K562 (cell line): ENCODE measurements at regions not wholly inside any gene's neighbourhood (a gene's known extent, or its start where the extent isn't known, plus 50 kb on each side); places are given as distances from the start of the nearest gene placed in this dataset.

Source experiments
- ATAC-seq: fragments of 200-7000 bp; cut with Tn5 transposase; 3 replicates; pipeline ENCODE4 v1.9.1; 2020; ENCODE audit warnings: moderate library complexity
- BruUV-seq: library from RNA; stranded (reverse); fragments of 400-500 nt; replicated peaks from 2 replicates; lab custom pipeline; 2021; lab: Mats Ljungman, UMichigan
- CTCF ChIA-PET: fragments of 300-600 bp; formaldehyde crosslinking; extraction: SDS; loops from one replicate; lab custom pipeline; 2021; ENCODE audit warnings: low intra/inter-chr PET ratio; lab: Yijun Ruan, JAX
- POLR2A ChIA-PET: fragments of 300-600, 350-650 bp; sonication (Branson Sonifier 250); formaldehyde crosslinking; extraction: SDS; loops from one replicate; lab custom pipeline; 2021; ENCODE audit warnings: antibody characterized with exemption, inconsistent platforms; lab: Yijun Ruan, JAX
- DNase-seq, 4 experiments: peaks; one replicate each; pipeline versions ENCODE4 v3.0.0 to v3.0.0-alpha.2; 2011 to 2018; ENCODE audit warnings: low spot score in 3 of 4, mixed read lengths in 3 of 4; ENCODE audit errors: extremely low read depth in 1 of 4
- FAIRE-seq: peaks from 2 replicates; lab custom pipeline; 2011; peaks lifted over from hg19 to GRCh38; lab: Jason Lieb, UNC
- H2AFZ ChIP-seq: 2 replicates; pipeline ENCODE4 v1.6.0; 2011; ENCODE audit warnings: low read depth, low read length, control low read depth, inconsistent platforms
- H3K27ac ChIP-seq: fragments of 200-600 bp; 3 replicates; pipeline ENCODE4 v1.8.0; 2011; ENCODE audit warnings: low read depth, mild to moderate bottlenecking, control low read depth, inconsistent platforms, low read length, moderate library complexity, mixed read lengths; ENCODE audit errors: extremely low read depth
- H3K27me3 ChIP-seq, 2 experiments: fragments of 300-600 bp in 1 of 2; 2 replicates in 1 of 2; 3 replicates in 1 of 2; pipeline versions ENCODE4 v1.6.0 to v1.8.0; 2011; ENCODE audit warnings: inconsistent platforms in 2 of 2, low read length in 2 of 2, mild to moderate bottlenecking in 1 of 2, mixed read lengths in 1 of 2, moderate library complexity in 1 of 2; ENCODE audit not compliant: control insufficient read depth in 2 of 2, insufficient read depth in 2 of 2
- H3K36me3 ChIP-seq: fragments of 300-600 bp; 3 replicates; pipeline ENCODE4 v1.8.0; 2011; ENCODE audit warnings: mild to moderate bottlenecking, low read length, inconsistent platforms; ENCODE audit not compliant: control insufficient read depth, insufficient read depth
- H3K4me1 ChIP-seq, 2 experiments: fragments of 200-600 bp in 1 of 2; replicated peaks in 1 of 2; 2 replicates in 1 of 2; 3 replicates in 1 of 2; pipeline versions ENCODE4 v1.5.1 to v1.8.0; 2011; ENCODE audit warnings: inconsistent platforms in 2 of 2, low read length in 2 of 2, mild to moderate bottlenecking in 1 of 2, mixed read lengths in 1 of 2, moderate library complexity in 1 of 2; ENCODE audit not compliant: control insufficient read depth in 2 of 2, insufficient read depth in 2 of 2
- H3K4me2 ChIP-seq: 2 replicates; pipeline ENCODE4 v1.6.1; 2011; ENCODE audit warnings: low read length, control low read depth, inconsistent platforms, mixed read lengths; ENCODE audit not compliant: insufficient read depth
- H3K4me3 ChIP-seq: fragments of 200-600 bp; sonication (generic), shearing (Covaris generic); 2 replicates; pipeline ENCODE4 v1.5.1; 2016; ENCODE audit warnings: control low read depth, inconsistent platforms
- H3K79me2 ChIP-seq: fragments of 200-600 bp; 3 replicates; pipeline ENCODE4 v1.8.0; 2011; ENCODE audit warnings: low read length, inconsistent platforms; ENCODE audit not compliant: control insufficient read depth, insufficient read depth
- H3K9ac ChIP-seq, 2 experiments: 2 replicates each; pipeline versions ENCODE4 v1.6.0 to v1.6.1; 2011; ENCODE audit warnings: low read depth in 2 of 2, low read length in 2 of 2, control low read depth in 1 of 2, inconsistent platforms in 1 of 2, mild to moderate bottlenecking in 1 of 2, mixed read lengths in 1 of 2; ENCODE audit not compliant: insufficient read depth in 1 of 2
- H3K9me1 ChIP-seq: one replicate; pipeline ENCODE4 v1.6.0; 2011; ENCODE audit warnings: inconsistent platforms, mild to moderate bottlenecking, low read length, moderate library complexity; ENCODE audit not compliant: control insufficient read depth, insufficient read depth
- H3K9me3 ChIP-seq: replicated peaks from 2 replicates; pipeline ENCODE4 v1.5.1; 2011; ENCODE audit warnings: low read depth, low read length, inconsistent platforms; ENCODE audit not compliant: control insufficient read depth, insufficient read depth
- H4K20me1 ChIP-seq: replicated peaks from 2 replicates; pipeline ENCODE4 v1.6.1; 2011; ENCODE audit warnings: low read length, inconsistent platforms, mixed read lengths; ENCODE audit not compliant: control insufficient read depth, insufficient read depth
- BDP1 ChIP-seq: IDR thresholded peaks from 3 replicates; pipeline ENCODE4 v1.6.1; 2011; ENCODE audit not compliant: insufficient read length, insufficient read depth
- CCAR2 ChIP-seq: fragments of 200-400 bp; formaldehyde crosslinking; IDR thresholded peaks from 2 replicates; pipeline ENCODE4 v1.6.1; 2017; ENCODE audit warnings: mild to moderate bottlenecking, low read depth, low read length
- CEBPZ ChIP-seq: fragments of 150-350 bp; IDR thresholded peaks from 2 replicates; pipeline ENCODE4 v1.6.1; 2014; ENCODE audit warnings: low read depth, mild to moderate bottlenecking, low read length, borderline replicate concordance
- ERF ChIP-seq: fragments of 450-650 bp; formaldehyde crosslinking; IDR thresholded peaks from 2 replicates; pipeline ENCODE4 v1.4.0; 2020; ENCODE audit warnings: mild to moderate bottlenecking, mixed read lengths
- NELFE ChIP-seq: IDR thresholded peaks from 2 replicates; pipeline ENCODE4 v1.6.1; 2011; ENCODE audit warnings: mild to moderate bottlenecking; ENCODE audit not compliant: insufficient read depth, insufficient read length
- NRF1 ChIP-seq, 2 experiments: fragments of 450-650 bp; IDR thresholded peaks in 1 of 2; conservative IDR thresholded peaks in 1 of 2; 2 replicates each; pipeline ENCODE4 v1.6.1; 2014; ENCODE audit warnings: mild to moderate bottlenecking in 2 of 2
- POU5F1 ChIP-seq: fragments of 150-350 bp; IDR thresholded peaks from 2 replicates; pipeline ENCODE4 v1.6.1; 2014; ENCODE audit warnings: borderline replicate concordance, low read length, low read depth, mild to moderate bottlenecking; ENCODE audit not compliant: partially characterized antibody
- ZBTB2 ChIP-seq: fragments of 450-650 bp; IDR thresholded peaks from 2 replicates; pipeline ENCODE4 v1.6.1; 2016; ENCODE audit warnings: antibody characterized with exemption
- ZNF12 ChIP-seq: sonication (generic); formaldehyde crosslinking; IDR thresholded peaks from 2 replicates; pipeline ENCODE4 v1.4.0; 2020; ENCODE audit warnings: mild to moderate bottlenecking, missing genetic modification reagents
- ZNF668 ChIP-seq: fragments of 250-450 bp; sonication (Bioruptor Pico); IDR thresholded peaks from 2 replicates; pipeline ENCODE4 v1.8.0; 2022; ENCODE audit warnings: mild to moderate bottlenecking, inconsistent platforms
- ZZZ3 ChIP-seq: fragments of 450-650 bp; IDR thresholded peaks from 2 replicates; pipeline ENCODE4 v1.6.1; 2016; ENCODE audit warnings: antibody characterized with exemption, mild to moderate bottlenecking, moderate library complexity
- WGBS: fragments of 100-300 bp; shearing (Covaris generic); methylation state at CpG from one replicate; pipeline ENCODE4 v1.1.6; 2016; ENCODE audit warnings: low coverage, mixed read lengths; ENCODE audit not compliant: insufficient coverage; ENCODE audit errors: missing lambda C conversion rate; 5-methylcytosine and 5-hydroxymethylcytosine counted together
- in situ Hi-C: fragments of 300-500 bp; cut with MboI; formaldehyde crosslinking; loops from 4 replicates; pipeline ENCODE4 v1.15.0; 2018; ENCODE audit warnings: inconsistent platforms, mixed read lengths
- intact Hi-C: fragments of 100-400 bp; cut with micrococcal nuclease; formaldehyde crosslinking; loops from 2 replicates; pipeline ENCODE4 v1.14.2; 2022

GRCh38 chr12:94812345-94812744 lies 162.0 kb upstream of the TMCC3 start:
- ChIA-PET CTCF (no interaction called here), POLR2A (no interaction called here)
- Histone ChIP-seq H3K9me3 (0 out of 2 replicates have a peak, but pooled peaks cover 2% of the 10 kb centered on the region), H3K36me3 (no peaks in the 10 kb centered on the region), H3K4me3 (no peak overlapping the region), H3K9ac (no peak overlapping the region), H3K9me1 (no peaks in the 10 kb centered on the region), H4K20me1 (no peaks in the 10 kb centered on the region), H3K27ac (no peak overlapping the region), H3K4me1 (no peaks in the 10 kb centered on the region), H3K4me2 (no peak overlapping the region), H2AFZ (no peak overlapping the region), H3K79me2 (no peaks in the 10 kb centered on the region), H3K27me3 (no peaks in the 10 kb centered on the region)
- no peak for DNase-seq
- BruUV-seq, result no TSS peak
- WGBS, result 0% methylated on average over 2 of the region's 2 CpGs
- TF ChIP-seq ZBTB2 (no peak), POU5F1 (no peak), ZNF668 (CRISPR knock-in tag) (no peak), CCAR2 (no peak), NRF1 (conservative IDR thresholded peaks at IDR 0.05 in 1 of 2, IDR thresholded peaks at IDR 0.05 in 1 of 2) (no peak), BDP1 (no peak), ERF (no peak), ZNF12 (no peak), NELFE (no peak), CEBPZ (no peak), ZZZ3 (no peak)
- no peak for FAIRE-seq
- intact Hi-C loops, result no loop called here
- in situ Hi-C loops, result no loop called here
- ATAC-seq, result no peak
